ENCODE measurements at regions not wholly inside any gene's neighbourhood (a gene's known extent, or its start where the extent isn't known, plus 50 kb on each side); places are given as distances from the start of the nearest gene placed in this dataset.

- H3K27ac Mint-ChIP-seq: no peak overlapping the region
- H3K4me1 Mint-ChIP-seq (ENCODE audit: low read depth): no peaks in the 10 kb centered on the region
- H3K9me3 Mint-ChIP-seq (ENCODE audit: low read depth): no peaks in the 10 kb centered on the region
- H3K36me3 Mint-ChIP-seq (ENCODE audit: insufficient read depth): no peaks in the 10 kb centered on the region
- TF ChIP-seq CTCF (IDR thresholded peaks at IDR 0.05; ENCODE audit: unreplicated experiment): no peak
- H3K27me3 Mint-ChIP-seq: peaks cover 6% of the 10 kb centered on the region
- H3K4me3 Mint-ChIP-seq (ENCODE audit: low read depth): no peak overlapping the region
- no peak for DNase-seq (ENCODE audit: low spot score, unreplicated experiment)
Measured at GRCh38 chr10:2893991-2894390, 173.4 kb upstream of the PFKP start.

DNA sequence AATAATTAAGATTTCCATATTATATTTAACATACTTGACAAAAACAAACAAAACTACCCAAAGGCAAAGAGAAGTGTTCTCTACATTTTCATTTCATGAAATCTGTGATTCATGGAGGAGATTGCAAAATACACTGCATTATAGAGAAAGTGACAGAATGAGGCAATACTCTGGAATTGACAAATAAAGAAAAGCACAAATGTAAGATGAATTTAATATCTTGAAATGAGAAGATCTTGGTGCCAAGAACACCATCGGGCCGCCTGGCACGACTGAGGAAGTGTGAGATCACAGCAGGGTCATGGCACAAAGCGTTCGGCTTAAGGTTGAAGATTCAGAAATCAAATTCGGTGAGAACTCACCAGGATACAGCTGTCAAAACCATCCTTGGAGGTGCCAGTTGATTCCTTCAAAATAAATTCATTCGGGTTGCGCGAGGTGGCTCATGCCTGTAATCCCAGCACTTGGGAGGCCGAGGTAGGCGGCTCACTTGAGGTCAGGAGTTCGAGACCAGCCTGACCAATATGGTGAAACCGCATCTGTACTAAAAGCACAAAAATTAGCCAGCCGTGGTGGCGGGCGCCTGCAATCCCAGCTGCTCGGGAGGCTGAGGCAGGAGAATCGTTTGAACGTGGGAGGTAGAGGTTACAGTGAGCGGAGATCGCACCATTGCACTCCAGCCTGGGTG lies 174.0 kb upstream of the PFKP start:
- Mint-ChIP-seq H3K27ac (no peak overlapping the region), H3K9me3 (ENCODE audit: low read depth) (no peaks in the 10 kb centered on the region), H3K4me1 (ENCODE audit: low read depth) (no peaks in the 10 kb centered on the region), H3K36me3 (ENCODE audit: insufficient read depth) (no peaks in the 10 kb centered on the region), H3K4me3 (ENCODE audit: low read depth) (no peak overlapping the region), H3K27me3 (peaks cover 6% of the 10 kb centered on the region)
- DNase-seq (ENCODE audit: low spot score, unreplicated experiment): no peak
- no peak for TF ChIP-seq CTCF (IDR thresholded peaks at IDR 0.05; ENCODE audit: unreplicated experiment)

GRCh38 chr10:2891770-2892124 lies 175.6 kb upstream of the PFKP start:
- Mint-ChIP-seq H3K4me3 (ENCODE audit: low read depth) (no peak overlapping the region), H3K27ac (no peak overlapping the region), H3K9me3 (ENCODE audit: low read depth) (no peaks in the 10 kb centered on the region), H3K36me3 (ENCODE audit: insufficient read depth) (no peaks in the 10 kb centered on the region), H3K27me3 (peaks cover 10% of the 10 kb centered on the region), H3K4me1 (ENCODE audit: low read depth) (no peaks in the 10 kb centered on the region)
- TF ChIP-seq CTCF (IDR thresholded peaks at IDR 0.05; ENCODE audit: unreplicated experiment): no peak
- no peak for DNase-seq (ENCODE audit: low spot score, unreplicated experiment)

- no peak for TF ChIP-seq CTCF (IDR thresholded peaks at IDR 0.05; ENCODE audit: unreplicated experiment)
- no peak for DNase-seq (ENCODE audit: low spot score, unreplicated experiment)
- Mint-ChIP-seq H3K9me3 (ENCODE audit: low read depth) (no peaks in the 10 kb centered on the region), H3K36me3 (ENCODE audit: insufficient read depth) (no peaks in the 10 kb centered on the region), H3K27me3 (peaks cover 12% of the 10 kb centered on the region), H3K27ac (no peak overlapping the region), H3K4me3 (ENCODE audit: low read depth) (no peak overlapping the region), H3K4me1 (ENCODE audit: low read depth) (no peaks in the 10 kb centered on the region)
Measured at GRCh38 chr10:2891073-2891769, 176.1 kb upstream of the PFKP start.

DNA sequence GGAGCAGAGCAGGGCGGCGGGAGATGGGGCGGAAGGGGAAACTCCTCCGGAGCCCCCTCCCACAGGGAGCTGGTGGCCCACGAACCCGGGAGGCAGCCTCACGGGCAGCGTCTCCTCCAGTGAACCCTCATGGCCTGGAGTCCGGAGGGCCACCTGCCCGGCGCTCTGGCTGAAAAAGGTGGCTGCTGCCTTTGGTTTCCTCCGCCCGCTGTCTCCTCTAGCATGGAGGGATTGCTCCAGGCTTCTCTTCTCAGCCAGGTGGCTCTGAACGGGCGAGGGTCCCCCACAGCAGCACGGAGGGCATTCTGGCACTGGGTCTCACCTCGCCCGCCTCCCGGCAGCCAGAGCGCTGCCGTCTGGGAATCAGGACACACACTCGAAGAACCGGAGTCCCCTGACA lies 177.3 kb upstream of the PFKP start:
- no peak for DNase-seq (ENCODE audit: low spot score, unreplicated experiment)
- peaks cover 16% of the 10 kb centered on the region for H3K27me3 Mint-ChIP-seq
- H3K36me3 Mint-ChIP-seq (ENCODE audit: insufficient read depth): no peaks in the 10 kb centered on the region
- H3K4me3 Mint-ChIP-seq (ENCODE audit: low read depth): no peak overlapping the region
- H3K27ac Mint-ChIP-seq: no peak overlapping the region
- H3K9me3 Mint-ChIP-seq (ENCODE audit: low read depth): no peaks in the 10 kb centered on the region
- H3K4me1 Mint-ChIP-seq (ENCODE audit: low read depth): no peaks in the 10 kb centered on the region
- TF ChIP-seq CTCF (IDR thresholded peaks at IDR 0.05; ENCODE audit: unreplicated experiment): no peak
